GM18519 (cell line): ENCODE measurements at regions not wholly inside any gene's neighbourhood (a gene's known extent, or its start where the extent isn't known, plus 50 kb on each side); places are given as distances from the start of the nearest gene placed in this dataset.
"Not testable (repeated sequence)": the region's sequence is repeated elsewhere in the genome, so short reads cannot be mapped to it uniquely, and the experiment has no call there.

Experiments
- ATAC-seq: cut with Tn5 transposase; IDR thresholded peaks from one replicate; pipeline ENCODE4 v1.9.1; 2021; ENCODE audit warnings: mild to moderate bottlenecking, moderate library complexity; ENCODE audit not compliant: unreplicated experiment, low FRiP score

GRCh38 chr20:40634891-40635290, 54.1 kb downstream of the MAFB start:
- ATAC-seq: no peak

GRCh38 chr20:40633123-40633850, 55.7 kb downstream of the MAFB start:
- ATAC-seq: no peak

GRCh38 chr20:40632346-40632976, 56.6 kb downstream of the MAFB start:
- no peak for ATAC-seq

GRCh38 chr20:40631119-40631631, 57.9 kb downstream of the MAFB start:
- no peak for ATAC-seq

- no peak for ATAC-seq
Observed at GRCh38 chr20:40630713-40631112, 58.3 kb downstream of the MAFB start.

GRCh38 chr20:40630099-40630498, 58.9 kb downstream of the MAFB start:
- no peak for ATAC-seq

- ATAC-seq: no peak
Observed at GRCh38 chr20:40628877-40629276, 60.2 kb downstream of the MAFB start.

- ATAC-seq: not testable (repeated sequence)
Observed at GRCh38 chr20:40619053-40619452, 70.0 kb downstream of the MAFB start.

GRCh38 chr20:40617594-40617993, 71.4 kb downstream of the MAFB start:
- ATAC-seq: no peak

GRCh38 chr20:40612837-40613236, 76.2 kb downstream of the MAFB start:
- ATAC-seq: no peak

- no peak for ATAC-seq
Observed at GRCh38 chr20:40612247-40612646, 76.8 kb downstream of the MAFB start.

GRCh38 chr20:40610730-40611129, 78.3 kb downstream of the MAFB start:
- ATAC-seq: no peak

- ATAC-seq: no peak
Observed at GRCh38 chr20:40607927-40608326, 81.1 kb downstream of the MAFB start.

- no peak for ATAC-seq
Observed at GRCh38 chr20:40606660-40607059, 82.4 kb downstream of the MAFB start.

- ATAC-seq: no peak
Observed at GRCh38 chr20:40606237-40606636, 82.8 kb downstream of the MAFB start.

GRCh38 chr20:40604416-40604815, 84.6 kb downstream of the MAFB start:
- ATAC-seq: no peak

GRCh38 chr20:40603057-40603651, 85.9 kb downstream of the MAFB start:
- ATAC-seq: no peak

GRCh38 chr20:40602381-40602780, 86.7 kb downstream of the MAFB start:
- ATAC-seq: no peak

- no peak for ATAC-seq
Observed at GRCh38 chr20:40600441-40601219, 88.4 kb downstream of the MAFB start.

- no peak for ATAC-seq
Observed at GRCh38 chr20:40599987-40600386, 89.0 kb downstream of the MAFB start.

- ATAC-seq: no peak
Observed at GRCh38 chr20:40592941-40593340, 96.1 kb downstream of the MAFB start.
